EL (cell line): ENCODE measurements at regions not wholly inside any gene's neighbourhood (a gene's known extent, or its start where the extent isn't known, plus 50 kb on each side); places are given as distances from the start of the nearest gene placed in this dataset.

ENCODE experiments used
- DNase-seq: peaks from one replicate; pipeline ENCODE4 v3.0.0-alpha.2; 2016

DNA sequence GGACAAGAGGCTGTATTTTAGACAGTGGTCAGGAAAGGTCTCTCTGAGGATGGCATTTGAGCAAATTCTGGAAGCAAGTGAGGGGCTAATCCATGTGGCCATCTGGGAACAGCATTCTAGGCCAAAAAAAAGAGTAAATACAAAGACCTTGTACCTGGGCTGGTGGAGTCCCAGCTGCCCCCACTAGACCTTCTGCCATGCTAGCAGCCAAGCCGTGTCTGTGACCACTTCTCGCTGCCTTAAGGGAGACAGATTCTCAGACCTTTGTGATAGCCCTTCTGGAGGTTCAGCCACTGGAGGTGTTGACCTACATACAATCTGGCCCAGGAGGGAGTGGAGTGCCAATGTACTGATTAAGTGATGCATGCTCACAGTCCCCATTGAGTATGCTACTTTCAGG, 506.2 kb downstream of the MID1IP1 start:
- DNase-seq: no peak

- no peak for DNase-seq
Observed at GRCh38 chrX:39308126-39308525, 506.9 kb downstream of the MID1IP1 start.

DNA sequence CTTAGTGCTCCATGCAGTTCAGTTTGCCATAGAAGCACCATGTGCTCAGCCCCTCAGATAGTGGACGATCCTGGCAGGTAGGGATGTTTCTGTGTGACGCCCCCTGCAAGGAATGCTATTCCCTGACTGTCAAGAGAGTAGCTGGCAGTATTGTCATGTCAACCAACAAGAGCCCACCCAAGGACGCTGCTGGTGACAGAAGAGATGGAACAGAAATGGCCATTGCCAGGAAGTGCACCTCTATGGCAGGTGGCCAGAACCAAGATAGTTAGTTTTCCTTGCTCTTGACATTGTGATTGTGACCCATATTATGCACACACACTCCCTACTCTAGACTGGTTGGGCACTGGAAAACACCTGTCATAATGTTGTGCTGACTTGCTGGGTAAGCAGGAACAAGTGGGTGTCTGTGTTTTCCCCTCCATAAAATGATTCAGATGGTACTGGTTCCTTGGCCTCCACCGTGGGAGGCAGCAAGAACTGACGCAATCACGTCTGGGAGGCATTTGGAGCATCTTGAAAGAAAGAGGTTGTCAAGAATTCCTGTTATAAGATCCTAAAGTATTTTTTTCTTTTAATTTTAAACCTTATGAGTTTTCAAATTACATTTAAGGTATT, 507.9 kb downstream of the MID1IP1 start:
- peak; percentile 3 for DNase-seq

DNA sequence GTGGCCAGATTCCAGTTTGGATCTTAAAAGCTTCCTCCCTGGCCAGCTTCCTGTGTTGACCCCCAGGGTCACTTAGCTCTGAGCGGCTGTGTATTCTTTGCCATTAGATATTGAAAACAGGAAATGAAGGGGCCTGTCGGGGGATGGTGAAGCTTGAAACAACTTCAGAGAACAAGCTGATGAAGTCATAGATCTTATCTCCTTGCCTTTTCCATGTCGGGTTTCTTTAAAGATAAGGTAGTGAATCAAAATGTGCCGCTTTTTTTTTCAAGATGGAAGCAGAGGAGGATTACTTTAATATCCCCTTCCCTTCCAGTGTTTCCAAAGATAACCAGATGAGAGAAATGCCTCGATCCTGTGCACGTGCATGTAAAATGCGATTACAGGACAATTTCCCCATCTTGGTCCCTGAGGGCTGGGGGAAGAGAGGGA, 508.5 kb downstream of the MID1IP1 start:
- DNase-seq: peak; percentile 10

DNA sequence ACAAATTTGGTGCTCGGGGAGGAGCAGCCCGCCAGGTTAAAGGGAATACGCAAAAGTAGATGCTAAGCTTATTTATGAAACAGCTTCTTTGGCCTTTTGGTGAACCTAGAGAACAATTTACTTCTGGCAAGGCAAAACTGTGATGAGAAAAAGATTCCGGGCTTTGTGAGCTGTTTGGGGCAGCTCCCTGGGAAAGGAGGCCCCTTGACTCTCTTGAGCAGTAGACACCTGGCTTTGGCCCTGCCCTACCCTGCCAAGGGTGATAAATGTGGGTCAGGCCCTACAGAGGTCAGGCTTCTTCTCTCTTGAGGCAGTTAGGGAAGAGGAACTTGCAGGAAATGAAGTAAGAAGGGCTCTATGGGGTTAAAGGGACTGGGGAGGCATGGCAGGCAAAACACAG, 509.6 kb downstream of the MID1IP1 start:
- no peak for DNase-seq

- no peak for DNase-seq
Observed at GRCh38 chrX:39311646-39312045, 510.4 kb downstream of the MID1IP1 start.

DNA sequence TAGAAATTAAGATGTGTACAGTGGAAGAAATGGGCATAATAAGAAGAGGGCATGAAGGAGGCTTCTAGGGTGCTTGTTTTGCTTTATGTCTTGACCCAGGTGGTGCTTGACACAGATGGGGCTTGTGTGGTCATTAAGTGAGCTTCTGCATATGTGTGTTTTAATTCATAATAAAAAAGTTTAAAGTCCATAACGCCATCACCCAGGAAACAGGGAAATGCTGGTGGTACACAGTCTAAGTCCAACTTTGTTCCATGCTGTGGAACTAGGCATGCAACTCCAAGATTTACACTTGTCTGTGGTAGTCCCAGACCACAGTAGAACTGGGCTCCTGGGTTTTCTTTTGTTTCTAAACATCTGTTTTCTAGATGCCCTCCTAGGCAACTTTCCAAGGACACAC, 511.9 kb downstream of the MID1IP1 start:
- no peak for DNase-seq

DNA sequence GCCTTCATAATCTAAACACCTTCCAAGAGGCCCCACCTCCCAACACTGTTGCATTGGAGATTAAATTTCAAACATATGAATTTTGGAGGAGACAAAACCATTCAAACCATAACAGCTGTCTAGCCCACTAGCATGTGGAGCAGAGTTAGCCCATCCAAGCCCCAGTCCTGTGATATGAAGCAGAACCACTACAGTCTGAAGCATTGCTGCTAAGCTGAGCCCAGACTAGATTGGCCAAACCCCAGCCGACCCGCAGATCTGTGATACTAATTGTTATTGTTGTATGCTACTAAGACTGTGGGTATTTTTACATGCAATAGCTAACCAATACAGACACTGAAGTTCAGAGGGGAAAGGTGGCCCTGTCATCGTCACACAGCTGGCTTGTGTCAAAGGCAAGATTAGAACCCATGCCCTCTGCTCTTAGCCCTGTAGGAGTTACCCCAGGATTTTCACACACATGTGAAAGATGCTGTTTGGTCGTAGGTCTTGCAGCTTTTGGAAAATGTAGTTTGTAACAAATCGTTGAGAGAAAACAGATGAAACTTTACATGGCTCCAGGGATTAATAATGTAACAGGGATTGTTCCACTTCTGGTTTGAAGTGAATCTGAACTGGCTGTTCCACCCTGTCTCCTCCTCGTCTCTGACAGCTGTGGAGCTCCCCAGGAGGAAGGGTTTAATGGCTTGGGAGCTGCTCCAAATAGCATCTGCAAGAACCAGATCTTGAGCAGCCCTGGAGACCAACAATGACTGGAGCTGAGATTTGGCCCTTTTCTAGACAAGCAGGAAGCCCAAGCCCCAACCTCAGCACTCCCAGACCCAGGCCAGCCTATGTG, 517.5 kb downstream of the MID1IP1 start:
- DNase-seq: no peak

GRCh38 chrX:39320165-39320564, 518.9 kb downstream of the MID1IP1 start:
- no peak for DNase-seq

DNA sequence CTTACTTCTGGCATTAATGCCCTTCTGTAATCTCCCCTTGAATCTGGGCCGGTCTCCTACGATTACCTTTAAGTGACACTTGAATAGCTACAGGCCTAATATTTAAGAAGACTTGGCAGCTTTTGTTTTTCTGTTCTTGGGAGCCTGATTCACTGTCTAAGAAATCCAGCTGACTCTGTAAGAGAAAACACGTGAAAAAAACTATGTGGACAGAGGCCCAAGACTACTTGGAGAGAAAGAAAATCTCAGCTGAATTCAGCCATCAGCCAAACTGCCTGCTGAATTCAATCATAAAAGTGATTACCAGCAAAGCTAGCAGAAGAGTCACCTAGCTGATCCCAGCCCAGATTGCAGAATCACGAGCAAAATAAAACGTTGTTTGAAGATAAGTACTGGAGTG, 521.2 kb downstream of the MID1IP1 start:
- no peak for DNase-seq

DNA sequence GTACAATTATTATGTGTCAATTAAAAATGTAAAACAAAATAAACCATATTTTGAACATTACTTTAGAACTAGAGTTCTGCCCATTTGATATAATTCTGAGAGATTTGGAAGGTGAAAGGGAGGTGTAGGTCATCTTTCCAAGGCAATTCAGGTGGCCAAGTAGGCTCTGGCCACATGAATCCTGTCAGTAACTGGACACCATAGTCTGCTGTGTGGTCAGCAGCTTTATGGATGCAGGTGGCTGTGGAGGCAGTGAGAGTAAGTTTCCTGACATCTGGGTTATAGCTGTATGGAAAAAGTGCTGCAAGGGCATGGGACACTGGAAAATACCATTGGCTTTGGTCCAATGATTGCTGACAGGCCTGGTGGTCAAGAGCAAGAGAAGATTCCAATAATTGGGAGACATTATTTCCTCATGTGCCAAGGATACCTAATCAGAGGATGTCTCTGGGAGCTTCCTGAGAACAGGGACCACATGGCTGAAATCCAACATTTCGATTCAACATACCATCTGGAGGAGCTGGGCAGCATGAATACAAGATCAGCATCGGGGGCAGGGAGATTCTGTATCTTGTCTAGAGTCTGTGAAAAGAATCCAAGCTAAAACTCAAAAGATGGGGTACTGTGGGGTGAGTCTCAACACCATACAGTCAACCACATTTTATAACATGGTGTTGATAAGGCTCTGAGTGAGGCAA, 523.1 kb downstream of the MID1IP1 start:
- DNase-seq: no peak

DNA sequence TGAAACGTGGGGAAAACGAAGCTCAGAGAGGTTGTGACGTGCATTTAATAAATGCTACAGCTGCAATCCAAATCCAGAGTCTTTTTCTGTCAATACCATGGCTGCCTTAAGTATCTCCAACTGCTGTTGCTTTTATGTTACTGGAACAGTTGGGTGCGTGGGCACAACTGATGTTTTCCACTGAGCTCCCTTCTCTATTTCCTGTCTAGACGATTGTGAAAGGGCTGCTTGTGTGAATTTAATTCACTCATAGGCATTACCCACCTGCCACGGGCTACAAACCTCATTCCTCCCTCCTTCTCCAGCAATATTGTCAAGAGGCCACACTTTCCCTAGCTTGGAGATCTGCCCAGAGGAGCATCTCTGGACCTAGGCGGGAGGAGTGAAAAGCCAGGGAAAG, 526.0 kb downstream of the MID1IP1 start:
- no peak for DNase-seq

DNA sequence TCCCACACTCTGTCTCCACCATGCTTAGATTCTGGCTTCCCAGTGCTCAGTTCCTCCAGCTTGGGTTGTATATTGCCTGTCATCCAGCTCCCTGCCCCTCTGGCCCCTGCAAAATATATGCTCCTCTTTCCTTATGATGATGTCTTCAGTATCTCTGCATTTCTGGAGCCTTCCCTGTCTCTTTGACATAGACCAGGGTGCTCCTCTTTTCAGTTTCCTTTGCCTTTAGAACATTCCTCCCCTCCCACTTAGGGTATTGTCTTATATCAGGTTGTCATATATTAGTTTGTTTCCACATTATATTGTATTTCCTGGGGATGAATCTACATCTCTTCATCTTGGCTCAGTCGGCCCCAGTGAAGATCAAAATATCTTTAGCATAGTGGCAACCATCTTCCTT, 526.4 kb downstream of the MID1IP1 start:
- no peak for DNase-seq

- no peak for DNase-seq
Observed at GRCh38 chrX:39328661-39329060, 527.4 kb downstream of the MID1IP1 start.

- no peak for DNase-seq
Observed at GRCh38 chrX:39331082-39331704, 529.9 kb downstream of the MID1IP1 start.

GRCh38 chrX:39333451-39333850, 532.2 kb downstream of the MID1IP1 start:
- no peak for DNase-seq

DNA sequence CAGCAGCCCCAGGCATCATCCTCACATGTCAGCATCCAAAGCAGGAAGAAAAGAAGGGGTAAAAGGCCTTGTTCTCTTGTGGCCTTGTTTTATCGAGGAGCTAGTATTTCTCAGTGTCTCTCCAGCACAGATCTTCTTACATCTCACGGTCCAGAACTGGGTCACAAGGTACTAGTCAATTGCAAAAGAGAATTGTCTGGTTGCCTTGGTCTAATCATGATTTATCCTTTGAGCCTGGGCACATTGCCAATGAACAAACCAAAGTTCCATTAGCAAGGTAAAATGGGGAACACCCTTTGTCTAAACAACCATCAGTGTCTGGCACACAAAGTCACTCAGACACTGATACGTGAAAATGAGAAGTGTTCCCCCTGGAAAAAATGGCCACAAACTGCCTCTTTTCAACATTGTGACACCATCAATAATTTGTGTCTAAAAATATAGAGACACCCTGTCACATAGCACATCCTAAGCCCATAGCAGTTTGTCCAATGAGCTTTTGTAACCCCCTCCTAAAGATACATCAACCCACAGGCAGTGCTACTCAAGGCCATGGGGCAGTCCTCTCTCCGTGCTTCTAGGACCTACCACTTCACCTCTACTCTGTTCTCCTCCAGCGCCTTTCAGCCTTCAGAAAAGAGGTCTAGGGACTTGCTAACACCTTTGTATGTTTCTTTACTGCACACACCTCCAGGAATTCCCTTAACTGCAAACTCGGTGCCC, 534.4 kb downstream of the MID1IP1 start:
- DNase-seq: no peak

DNA sequence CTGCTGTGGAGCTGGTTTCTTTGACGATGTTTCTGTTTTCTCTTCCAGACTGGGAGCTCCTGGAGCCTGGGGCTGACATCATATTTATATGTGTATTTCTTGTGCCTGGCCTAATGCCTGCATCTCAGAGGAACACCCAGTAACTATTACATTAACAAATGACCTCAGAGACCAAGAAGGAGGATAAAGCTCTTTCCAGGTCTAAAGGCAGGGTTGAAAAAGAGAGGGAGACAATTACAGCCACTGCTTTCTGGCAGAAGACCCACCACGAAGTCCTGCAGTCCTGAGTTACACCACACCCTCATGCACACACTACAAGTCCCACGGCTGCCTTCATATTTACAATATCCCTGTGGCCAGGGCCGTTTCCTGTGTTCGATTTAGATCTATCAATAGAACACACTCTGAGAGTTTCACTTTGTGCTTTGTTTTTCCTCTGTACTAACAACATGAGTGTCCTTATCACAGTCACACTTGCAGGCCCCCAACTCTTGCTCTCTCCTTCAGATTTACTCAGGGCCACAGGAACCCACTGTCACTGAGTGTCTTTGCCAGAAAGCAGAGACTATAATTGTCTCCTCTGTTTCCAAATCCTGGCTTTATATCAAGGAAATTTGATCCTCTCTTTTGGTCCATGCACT, 535.5 kb downstream of the MID1IP1 start:
- DNase-seq: no peak

GRCh38 chrX:39337451-39337850, 536.2 kb downstream of the MID1IP1 start:
- DNase-seq: no peak

DNA sequence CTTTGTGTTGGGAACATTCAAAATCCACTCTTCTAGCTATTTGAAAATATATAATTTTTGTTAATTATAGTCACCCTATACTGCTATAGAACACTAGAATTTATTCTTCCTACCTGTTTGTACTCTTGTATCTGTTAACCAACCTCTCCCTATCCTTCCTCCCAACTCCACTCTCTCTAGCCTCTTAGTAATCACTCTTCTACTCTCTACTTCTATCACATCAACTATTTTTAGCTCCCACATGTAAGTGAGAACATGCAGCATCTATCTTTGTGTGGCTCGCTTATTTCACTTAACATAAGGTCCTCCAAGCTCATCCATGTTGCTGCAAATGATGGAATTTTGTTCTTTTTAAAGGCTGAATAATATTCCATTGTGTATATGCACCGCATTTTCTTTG, 537.3 kb downstream of the MID1IP1 start:
- no peak for DNase-seq

GRCh38 chrX:39356119-39356807, 555.0 kb downstream of the MID1IP1 start:
- no peak for DNase-seq

GRCh38 chrX:39360101-39360500, 558.8 kb downstream of the MID1IP1 start:
- no peak for DNase-seq
